Stimulated activated CD8-positive, alpha-beta memory T cell treated with anti-CD3 and anti-CD28 coated beads, Interleukin-15, amount 100 ng/mL, for 48 hours (primary cell): ENCODE measurements at regions not wholly inside any gene's neighbourhood (a gene's known extent, or its start where the extent isn't known, plus 50 kb on each side); places are given as distances from the start of the nearest gene placed in this dataset.

Experiments used
- DNase-seq, 2 donors: peaks; one replicate each; pipeline ENCODE4 v3.0.0-alpha.2; 2020; ENCODE audit warnings: low read depth in 2 of 2

DNA sequence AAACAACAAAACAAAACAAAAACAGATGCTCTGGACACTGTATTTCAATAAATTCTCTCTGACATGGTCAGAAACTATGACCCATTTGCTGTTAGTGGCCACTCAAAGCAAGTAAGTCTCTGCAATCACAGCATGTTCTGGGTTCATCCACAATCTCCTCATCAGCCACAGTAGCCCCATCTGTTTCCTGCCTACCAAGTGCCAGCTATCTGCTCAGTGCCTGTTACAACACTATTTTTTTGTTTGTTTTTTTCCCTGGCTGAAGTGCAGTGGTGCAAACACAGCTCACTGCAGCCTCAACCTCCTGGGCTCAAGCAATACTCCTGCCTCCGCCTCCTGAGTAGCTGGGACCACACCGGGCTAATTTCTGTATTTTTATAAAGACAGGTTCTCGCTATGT is 137.9 kb downstream of the SOX9 start:
- no peak for DNase-seq

- DNase-seq: no peak
These were observed 139.1 kb downstream of the SOX9 start for GRCh38 chr17:72259922-72260321.

DNA sequence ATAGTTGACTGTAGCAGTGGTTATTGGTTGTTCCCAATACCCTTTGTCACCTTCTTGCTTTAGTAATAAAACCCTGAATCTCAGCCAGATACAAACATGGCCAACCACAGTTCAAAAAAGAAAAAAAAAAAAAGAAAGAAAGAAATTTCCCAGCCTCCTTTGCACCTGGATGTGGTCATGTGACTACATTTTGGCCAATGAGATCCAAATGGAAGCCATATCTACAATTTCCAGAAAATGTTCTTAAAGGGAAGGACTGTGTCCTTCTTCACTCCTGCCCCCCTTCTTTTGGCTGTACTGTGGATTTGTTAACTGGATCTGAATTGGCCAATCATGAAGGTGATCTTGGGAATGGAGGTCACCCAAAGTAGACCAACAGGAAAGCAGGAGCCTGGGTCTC is 141.9 kb downstream of the SOX9 start:
- DNase-seq: no peak

DNA sequence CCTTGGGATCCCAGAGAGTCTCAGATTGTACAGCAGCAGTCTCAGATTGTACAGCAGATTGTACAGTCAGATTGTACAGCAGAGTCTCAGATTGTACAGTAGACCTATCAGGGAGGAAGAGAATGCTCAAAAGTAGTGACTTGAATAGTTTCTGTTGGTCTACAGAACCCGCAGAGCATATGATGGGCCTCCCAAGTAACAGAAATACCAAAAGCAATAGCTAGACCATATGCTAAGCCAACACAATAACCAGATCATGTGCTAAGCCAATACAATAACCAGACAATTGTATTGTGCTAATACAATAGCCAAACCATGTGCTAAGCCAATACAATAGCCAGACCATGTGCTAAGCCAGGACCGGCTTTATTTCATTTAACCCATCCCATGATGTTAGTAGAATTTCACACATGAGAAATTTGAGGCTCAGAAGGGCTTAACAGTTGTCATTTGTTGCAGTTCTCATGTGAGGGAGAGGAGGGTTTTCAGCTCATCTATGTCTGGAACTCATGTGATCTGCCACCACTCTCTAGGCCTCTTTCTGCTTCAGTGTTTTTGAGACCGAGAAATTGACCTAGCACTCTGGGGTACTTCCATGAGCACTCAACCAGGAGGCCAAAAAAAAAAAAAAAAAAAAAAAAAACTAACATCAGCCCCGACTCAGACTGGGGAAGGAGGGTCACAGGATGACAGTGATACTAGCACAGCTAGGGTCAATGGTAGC is 144.0 kb downstream of the SOX9 start:
- no peak for DNase-seq

- DNase-seq: no peak
These were observed 145.4 kb downstream of the SOX9 start for GRCh38 chr17:72266112-72266775.

DNA sequence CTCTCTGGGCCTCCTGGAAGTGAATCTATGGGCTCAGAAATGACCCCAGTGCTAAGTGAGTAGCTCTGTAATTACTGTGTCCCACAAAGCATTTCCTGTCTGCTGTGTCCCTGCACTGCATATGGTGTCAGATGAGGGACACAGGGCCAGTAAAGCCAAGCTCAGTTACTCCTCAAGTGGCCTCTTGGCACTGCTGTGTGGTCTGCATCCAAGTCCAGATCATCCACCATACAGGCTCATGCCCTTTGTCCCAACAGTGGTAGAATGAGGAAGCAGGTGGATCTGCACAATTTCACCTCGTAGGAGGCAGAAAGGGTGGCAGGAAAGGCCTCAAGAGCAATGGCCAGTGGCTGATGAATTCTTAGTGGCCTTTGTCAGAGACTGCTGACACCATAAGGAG is 146.8 kb downstream of the SOX9 start:
- no peak for DNase-seq

DNA sequence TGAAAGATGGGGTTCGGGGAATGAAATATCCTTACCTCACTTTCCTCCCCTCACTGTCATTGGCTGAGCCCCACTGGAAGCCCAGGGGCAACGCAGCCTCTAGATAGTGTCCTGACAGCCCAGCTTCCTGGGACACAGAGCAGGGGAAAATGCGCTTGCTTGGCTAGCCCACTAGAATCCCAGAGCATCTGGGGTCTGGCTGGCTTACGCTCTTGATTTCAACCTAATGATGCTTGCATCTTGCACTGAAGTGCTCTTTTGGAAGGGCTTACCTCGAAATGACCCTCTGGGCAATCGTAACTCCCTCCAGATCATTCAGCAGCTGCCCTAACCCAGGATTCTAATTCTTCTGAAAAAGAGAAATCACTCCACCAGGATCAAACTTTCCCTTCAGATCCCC is 147.6 kb downstream of the SOX9 start:
- DNase-seq: no peak

DNA sequence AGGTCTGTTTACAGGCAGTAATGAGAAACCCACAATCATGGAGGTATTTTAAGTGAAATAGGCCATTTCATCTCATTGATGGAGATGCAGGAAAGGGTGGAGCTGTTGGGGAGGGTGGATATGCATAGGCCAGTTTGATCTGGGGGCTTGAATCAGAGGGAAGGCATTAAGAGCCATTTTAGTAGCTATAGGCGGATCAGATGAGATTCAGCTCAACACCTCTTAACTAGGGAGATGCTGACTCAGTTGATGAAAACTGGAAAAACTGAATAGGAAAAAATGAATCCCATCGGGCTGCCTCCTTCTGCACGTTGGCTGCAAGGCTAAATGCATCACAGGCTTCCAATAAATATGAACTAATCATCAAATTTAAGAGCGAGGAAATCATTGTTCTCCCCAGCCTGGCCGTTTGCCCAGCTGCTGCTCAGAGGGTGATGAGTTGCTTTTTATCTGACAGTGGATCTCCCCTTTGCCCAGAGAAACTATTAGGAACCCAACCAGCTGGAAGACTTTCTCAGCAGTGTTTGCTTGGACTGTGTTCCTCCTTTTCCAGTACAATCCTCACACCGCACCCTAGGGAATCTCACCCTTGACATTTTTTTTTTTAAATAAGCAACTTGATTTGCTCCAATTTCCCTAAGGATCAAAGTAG is 149.6 kb downstream of the SOX9 start:
- no peak for DNase-seq

DNA sequence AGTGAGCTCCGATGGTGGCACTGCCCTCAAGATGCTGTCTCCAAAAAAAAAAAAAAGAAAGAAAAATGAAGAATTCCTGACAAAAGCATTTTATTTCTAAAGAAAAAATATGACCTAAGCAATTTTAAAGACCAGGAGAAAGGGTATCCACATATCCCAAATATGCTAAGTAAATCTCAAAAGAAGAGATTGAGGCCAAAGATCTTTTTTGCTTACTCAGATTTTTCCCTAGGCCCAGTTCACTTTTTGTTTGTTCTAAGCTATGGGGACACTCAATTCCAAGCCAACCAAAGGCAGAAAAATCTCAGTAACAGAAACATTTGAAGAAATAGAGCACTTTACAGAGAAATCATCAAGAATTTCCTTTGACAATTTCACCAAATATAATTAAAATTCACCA is 150.8 kb downstream of the SOX9 start:
- DNase-seq: no peak

DNA sequence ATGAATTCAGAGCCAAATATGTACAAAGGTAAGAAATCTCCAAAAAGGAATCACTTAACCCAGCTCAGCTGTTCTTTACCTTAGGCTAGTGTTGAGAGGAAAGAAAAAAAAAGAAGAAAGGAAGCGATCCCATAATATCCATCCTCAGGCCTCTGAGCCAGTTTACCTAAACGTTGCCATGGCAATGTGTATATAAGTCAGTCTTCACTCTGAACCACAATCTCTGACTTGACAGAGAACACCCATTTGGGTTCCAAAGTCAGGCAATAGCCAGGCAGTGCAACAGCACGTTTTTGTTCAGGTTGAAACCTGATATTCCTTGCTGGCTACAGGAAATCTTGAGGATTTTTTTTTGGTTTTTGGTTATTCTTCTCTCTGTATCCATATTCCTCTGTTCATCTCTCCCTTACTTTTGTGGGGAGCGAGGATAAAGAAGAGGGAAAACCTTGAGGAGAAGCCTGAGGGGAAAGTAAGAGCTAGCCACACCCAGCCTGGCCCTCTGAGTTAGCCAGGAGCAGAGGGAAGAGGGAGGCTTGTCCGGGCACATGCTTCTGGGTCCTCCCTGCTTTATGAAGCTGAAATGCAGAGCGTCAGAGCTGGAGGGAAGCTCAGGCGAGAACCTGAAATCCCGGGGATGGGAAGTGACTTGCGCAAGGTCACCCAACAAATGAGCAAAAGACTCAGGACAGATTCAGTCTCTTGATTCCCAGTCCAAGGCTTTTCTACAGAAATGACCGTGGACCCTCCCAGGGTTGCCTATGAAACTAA is 152.7 kb downstream of the SOX9 start:
- no peak for DNase-seq

DNA sequence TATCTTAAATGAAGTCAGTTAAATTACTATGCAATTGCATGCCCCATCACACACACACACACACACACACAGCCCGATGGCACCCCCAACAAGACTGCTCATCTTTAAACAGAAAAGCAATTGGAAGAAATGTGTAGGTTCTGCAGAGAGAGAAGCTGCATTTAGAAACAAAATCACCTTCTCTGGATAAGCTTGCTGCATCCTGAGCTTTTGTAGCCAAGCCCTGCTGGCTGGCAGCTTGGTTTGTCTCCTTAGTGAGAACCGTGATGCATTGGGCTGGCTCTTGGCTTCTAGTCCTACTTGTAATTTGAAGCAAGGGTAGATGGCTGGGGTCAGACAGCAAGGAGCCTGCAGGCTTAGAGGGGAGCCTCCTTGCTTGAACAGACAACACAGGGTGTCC is 153.8 kb downstream of the SOX9 start:
- DNase-seq: no peak

GRCh38 chr17:72280881-72281280 is 160.1 kb downstream of the SOX9 start:
- DNase-seq: no peak

DNA sequence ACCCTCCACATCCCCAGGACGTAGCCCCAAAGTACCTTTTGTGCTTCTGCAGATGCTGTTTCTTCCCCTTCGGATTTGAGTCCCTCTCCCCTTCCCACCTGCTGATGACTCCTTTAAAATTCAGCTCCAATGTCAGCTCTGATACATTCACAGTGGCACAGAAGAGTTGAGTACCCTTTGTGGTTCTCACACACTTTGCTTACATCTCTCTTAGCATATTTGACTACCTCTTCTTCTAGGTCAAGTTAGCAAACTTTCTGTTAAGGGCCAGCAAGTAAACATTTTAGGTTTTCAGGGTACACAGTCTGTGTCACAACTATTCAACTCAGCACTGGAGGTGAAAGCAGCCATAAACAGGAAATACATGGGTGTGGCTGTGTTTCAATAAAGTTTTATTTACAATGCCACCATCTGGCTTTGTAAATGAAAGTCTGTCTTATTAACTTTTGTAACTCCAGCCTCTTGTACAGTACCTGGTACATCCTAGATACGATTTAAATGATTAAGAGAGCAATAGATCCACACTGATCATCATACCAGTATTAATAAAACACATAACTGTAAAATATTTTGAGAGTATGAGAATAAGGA is 161.7 kb downstream of the SOX9 start:
- DNase-seq: no peak

- no peak for DNase-seq
These were observed 164.0 kb downstream of the SOX9 start for GRCh38 chr17:72284806-72285205.

DNA sequence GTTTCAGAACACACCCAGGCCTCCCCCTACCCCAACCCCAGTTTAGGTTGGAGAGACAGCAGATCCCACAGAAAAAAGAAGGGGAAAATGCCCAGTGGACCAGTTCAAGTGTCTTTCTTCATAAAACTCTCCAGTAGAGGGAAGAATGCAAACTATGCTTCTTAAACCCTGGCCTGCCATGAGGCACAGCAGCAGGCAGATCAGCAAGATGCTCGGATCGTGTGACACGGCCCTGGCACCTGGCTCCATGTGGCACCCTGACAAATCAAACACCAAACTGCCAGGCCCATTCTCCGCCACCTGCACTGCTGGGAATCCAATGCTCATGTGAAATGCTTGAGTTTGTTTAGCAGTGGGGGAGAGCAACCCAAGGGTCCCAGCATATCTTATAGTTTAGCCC is 166.8 kb downstream of the SOX9 start:
- no peak for DNase-seq

GRCh38 chr17:72294487-72294893 is 173.7 kb downstream of the SOX9 start:
- DNase-seq: no peak

- DNase-seq: no peak
These were observed 175.1 kb downstream of the SOX9 start for GRCh38 chr17:72295916-72296315.

GRCh38 chr17:72296456-72296855 is 175.6 kb downstream of the SOX9 start:
- no peak for DNase-seq

GRCh38 chr17:72297326-72298115 is 176.7 kb downstream of the SOX9 start:
- DNase-seq: no peak

GRCh38 chr17:72299100-72299499 is 178.3 kb downstream of the SOX9 start:
- DNase-seq: no peak

GRCh38 chr17:72299592-72299991 is 178.8 kb downstream of the SOX9 start:
- DNase-seq: no peak
